HEK293 (cell line): ENCODE measurements at regions not wholly inside any gene's neighbourhood (a gene's known extent, or its start where the extent isn't known, plus 50 kb on each side); places are given as distances from the start of the nearest gene placed in this dataset.
A peak's percentile ranks its signal among the peaks of the same experiment; 100 is the strongest.

Source experiments
- CTCF ChIA-PET: fragments of 350-600 bp; formaldehyde crosslinking; extraction: SDS; loops from one replicate; lab custom pipeline; 2021; ENCODE audit warnings: antibody characterized with exemption; lab: Yijun Ruan, JAX
- POLR2A ChIA-PET: fragments of 300-600 bp; formaldehyde crosslinking; extraction: SDS; loops from one replicate; lab custom pipeline; 2020; ENCODE audit warnings: antibody characterized with exemption, inconsistent platforms; lab: Yijun Ruan, JAX
- H3K27ac ChIP-seq: fragments of 200-500 bp; sonication (Bioruptor generic); 2 replicates; pipeline ENCODE4 v1.5.1; 2014; ENCODE audit warnings: low read depth, low read length, control low read depth, inconsistent platforms; ENCODE audit errors: extremely low read depth
- H3K36me3 ChIP-seq, 2 experiments: fragments of 200-500 bp in 1 of 2; sonication (Bioruptor generic) in 1 of 2; 1 replicate in 1 of 2; 2 replicates in 1 of 2; pipeline ENCODE4 v1.5.1; 2014 to 2017; ENCODE audit warnings: inconsistent platforms in 2 of 2, low read length in 2 of 2; ENCODE audit not compliant: control insufficient read depth in 2 of 2, insufficient read depth in 1 of 2
- H3K4me1 ChIP-seq: fragments of 200-500 bp; sonication (Bioruptor generic); 2 replicates; pipeline ENCODE4 v1.5.1; 2014; ENCODE audit warnings: mild to moderate bottlenecking, low read length, inconsistent platforms; ENCODE audit not compliant: control insufficient read depth, insufficient read depth
- H3K4me3 ChIP-seq: 2 replicates; pipeline ENCODE4 v1.5.1; 2011; ENCODE audit warnings: low read depth, mild to moderate bottlenecking, control low read depth, low read length, moderate library complexity
- H3K9me3 ChIP-seq: fragments of 200-500 bp; sonication (Bioruptor generic); 2 replicates; pipeline ENCODE4 v1.5.1; 2014; ENCODE audit warnings: low read depth, low read length, inconsistent platforms; ENCODE audit not compliant: control insufficient read depth, insufficient read depth
- BCL11A ChIP-seq: fragments of 450-650 bp; formaldehyde crosslinking; IDR thresholded peaks from 2 replicates; pipeline ENCODE4 v1.5.1; 2016; ENCODE audit warnings: low read depth, missing biosample characterization, missing genetic modification characterization
- BCL11B ChIP-seq: fragments of 450-650 bp; formaldehyde crosslinking; IDR thresholded peaks from 2 replicates; pipeline ENCODE4 v1.5.1; 2016; ENCODE audit warnings: low read depth, missing biosample characterization, missing genetic modification characterization
- GLIS1 ChIP-seq: fragments of 450-650 bp; formaldehyde crosslinking; IDR thresholded peaks from 2 replicates; pipeline ENCODE4 v1.5.1; 2016; ENCODE audit warnings: missing biosample characterization, missing genetic modification characterization
- OSR2 ChIP-seq: fragments of 450-650 bp; formaldehyde crosslinking; IDR thresholded peaks from 2 replicates; pipeline ENCODE4 v1.5.1; 2016; ENCODE audit warnings: missing biosample characterization, missing genetic modification characterization
- SCRT2 ChIP-seq: fragments of 450-650 bp; formaldehyde crosslinking; IDR thresholded peaks from 2 replicates; pipeline ENCODE4 v1.5.1; 2016; ENCODE audit warnings: missing biosample characterization, missing genetic modification characterization
- YY1 ChIP-seq: fragments of 450-650 bp; formaldehyde crosslinking; IDR thresholded peaks from 2 replicates; pipeline ENCODE4 v1.5.1; 2018; ENCODE audit warnings: missing biosample characterization, missing genetic modification characterization
- ZBTB48 ChIP-seq: fragments of 450-650 bp; formaldehyde crosslinking; IDR thresholded peaks from 2 replicates; pipeline ENCODE4 v1.5.1; 2016; ENCODE audit warnings: missing biosample characterization, missing genetic modification characterization
- ZBTB8A ChIP-seq: fragments of 450-650 bp; formaldehyde crosslinking; IDR thresholded peaks from 2 replicates; pipeline ENCODE4 v1.5.1; 2016; ENCODE audit warnings: missing biosample characterization, missing genetic modification characterization
- ZNF112 ChIP-seq: fragments of 450-650 bp; formaldehyde crosslinking; IDR thresholded peaks from 2 replicates; pipeline ENCODE4 v1.5.0; 2017; ENCODE audit warnings: missing biosample characterization, missing genetic modification characterization
- ZNF169 ChIP-seq: fragments of 450-650 bp; formaldehyde crosslinking; IDR thresholded peaks from 2 replicates; pipeline ENCODE4 v1.5.1; 2016; ENCODE audit warnings: missing biosample characterization, missing genetic modification characterization
- ZNF175 ChIP-seq: fragments of 450-650 bp; formaldehyde crosslinking; IDR thresholded peaks from 2 replicates; pipeline ENCODE4 v1.5.1; 2016; ENCODE audit warnings: missing biosample characterization, missing genetic modification characterization
- ZNF248 ChIP-seq: fragments of 450-650 bp; formaldehyde crosslinking; IDR thresholded peaks from 2 replicates; pipeline ENCODE4 v1.5.1; 2017; ENCODE audit warnings: missing biosample characterization, missing genetic modification characterization
- ZNF274 ChIP-seq, 2 experiments: fragments of 200-500 bp in 1 of 2; fragments of 450-650 bp in 1 of 2; sonication (Bioruptor generic) in 1 of 2; formaldehyde crosslinking in 1 of 2; IDR thresholded peaks; 2 replicates each; pipeline versions ENCODE4 v1.5.1 to v1.6.1; 2014 to 2016; ENCODE audit warnings: borderline replicate concordance in 1 of 2, inconsistent platforms in 1 of 2, low read length in 1 of 2, missing biosample characterization in 1 of 2, missing genetic modification characterization in 1 of 2
- ZNF324 ChIP-seq: fragments of 450-650 bp; formaldehyde crosslinking; IDR thresholded peaks from 2 replicates; pipeline ENCODE4 v1.5.1; 2016; ENCODE audit warnings: missing biosample characterization, missing genetic modification characterization
- ZNF37A ChIP-seq: fragments of 450-650 bp; IDR thresholded peaks from 2 replicates; pipeline ENCODE4 v1.5.1; 2018; ENCODE audit warnings: missing biosample characterization, missing genetic modification characterization
- ZNF433 ChIP-seq: fragments of 450-650 bp; formaldehyde crosslinking; IDR thresholded peaks from 2 replicates; pipeline ENCODE4 v1.5.1; 2016; ENCODE audit warnings: missing biosample characterization, missing genetic modification characterization, low read depth
- ZNF555 ChIP-seq: fragments of 450-650 bp; formaldehyde crosslinking; conservative IDR thresholded peaks from 2 replicates; pipeline ENCODE4 v1.5.1; 2017; ENCODE audit warnings: missing biosample characterization, mild to moderate bottlenecking, missing genetic modification characterization, inconsistent platforms
- ZNF624 ChIP-seq: fragments of 450-650 bp; formaldehyde crosslinking; IDR thresholded peaks from 2 replicates; pipeline ENCODE4 v1.5.1; 2017; ENCODE audit warnings: missing biosample characterization, missing genetic modification characterization
- ZNF629 ChIP-seq: fragments of 450-650 bp; formaldehyde crosslinking; IDR thresholded peaks from 2 replicates; pipeline ENCODE4 v1.5.1; 2017; ENCODE audit warnings: missing biosample characterization, missing genetic modification characterization
- ZNF660 ChIP-seq: fragments of 450-650 bp; IDR thresholded peaks from 2 replicates; pipeline ENCODE4 v1.5.1; 2018; ENCODE audit warnings: missing biosample characterization, mild to moderate bottlenecking, missing genetic modification characterization
- TF ChIP-seq, protein P1 (sequence below): fragments of 450-650 bp; formaldehyde crosslinking; IDR thresholded peaks from 2 replicates; pipeline ENCODE4 v1.5.1; 2016; ENCODE audit warnings: missing biosample characterization, missing genetic modification characterization
- TF ChIP-seq, protein P2 (sequence below): fragments of 450-650 bp; formaldehyde crosslinking; IDR thresholded peaks from 2 replicates; pipeline ENCODE4 v1.5.1; 2016; ENCODE audit warnings: missing biosample characterization, missing genetic modification characterization, borderline replicate concordance
- TF ChIP-seq, protein P3 (sequence below): fragments of 450-650 bp; formaldehyde crosslinking; optimal IDR thresholded peaks from 2 replicates; pipeline ENCODE3; 2016; ENCODE audit warnings: missing biosample characterization, mild to moderate bottlenecking, missing genetic modification characterization
- TF ChIP-seq, protein P4 (sequence below): fragments of 450-650 bp; formaldehyde crosslinking; IDR thresholded peaks from 2 replicates; pipeline ENCODE4 v1.5.1; 2016; ENCODE audit warnings: missing biosample characterization, missing genetic modification characterization
- TF ChIP-seq, protein P5 (sequence below): fragments of 450-650 bp; formaldehyde crosslinking; IDR thresholded peaks from 2 replicates; pipeline ENCODE4 v1.5.1; 2017; ENCODE audit warnings: missing biosample characterization, missing genetic modification characterization
- TF ChIP-seq, protein P6 (sequence below): fragments of 450-650 bp; formaldehyde crosslinking; IDR thresholded peaks from 2 replicates; pipeline ENCODE4 v1.5.1; 2017; ENCODE audit warnings: missing biosample characterization, missing genetic modification characterization

DNA sequence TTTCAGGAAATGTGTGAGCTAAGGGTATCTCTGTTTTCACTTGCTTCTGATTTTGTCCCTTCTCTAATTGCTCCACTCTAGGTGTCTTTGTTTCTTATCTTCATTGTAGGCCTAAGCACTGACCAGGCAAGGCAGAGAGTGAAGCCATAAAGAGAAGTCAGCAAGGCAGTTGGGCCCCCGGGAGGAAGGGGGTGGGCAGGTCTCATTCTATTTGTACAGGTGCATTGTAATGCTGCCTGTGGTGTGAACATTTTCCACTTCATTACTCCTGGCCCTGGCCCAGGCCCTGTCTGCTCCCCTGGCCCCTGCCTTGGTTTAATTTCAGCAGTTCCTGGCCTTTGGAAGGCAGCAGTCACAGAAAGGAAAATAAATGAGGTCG is 86.4 kb upstream of the JUN start (continued):
- TF ChIP-seq GLIS1 (tag by site-specific recombination) (peak; percentile 86), OSR2 (tag by site-specific recombination) (peak; percentile 84), YY1 (tag by site-specific recombination) (peak; percentile 38; the same call in 1 of the 2 replicates), ZNF37A (tag by site-specific recombination) (no peak)
- TF ChIP-seq, protein P1, sequence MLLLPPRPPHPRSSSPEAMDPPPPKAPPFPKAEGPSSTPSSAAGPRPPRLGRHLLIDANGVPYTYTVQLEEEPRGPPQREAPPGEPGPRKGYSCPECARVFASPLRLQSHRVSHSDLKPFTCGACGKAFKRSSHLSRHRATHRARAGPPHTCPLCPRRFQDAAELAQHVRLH = 0 out of 2 replicates have a peak, but pooled peaks have one; percentile 12
- TF ChIP-seq, protein P2, sequence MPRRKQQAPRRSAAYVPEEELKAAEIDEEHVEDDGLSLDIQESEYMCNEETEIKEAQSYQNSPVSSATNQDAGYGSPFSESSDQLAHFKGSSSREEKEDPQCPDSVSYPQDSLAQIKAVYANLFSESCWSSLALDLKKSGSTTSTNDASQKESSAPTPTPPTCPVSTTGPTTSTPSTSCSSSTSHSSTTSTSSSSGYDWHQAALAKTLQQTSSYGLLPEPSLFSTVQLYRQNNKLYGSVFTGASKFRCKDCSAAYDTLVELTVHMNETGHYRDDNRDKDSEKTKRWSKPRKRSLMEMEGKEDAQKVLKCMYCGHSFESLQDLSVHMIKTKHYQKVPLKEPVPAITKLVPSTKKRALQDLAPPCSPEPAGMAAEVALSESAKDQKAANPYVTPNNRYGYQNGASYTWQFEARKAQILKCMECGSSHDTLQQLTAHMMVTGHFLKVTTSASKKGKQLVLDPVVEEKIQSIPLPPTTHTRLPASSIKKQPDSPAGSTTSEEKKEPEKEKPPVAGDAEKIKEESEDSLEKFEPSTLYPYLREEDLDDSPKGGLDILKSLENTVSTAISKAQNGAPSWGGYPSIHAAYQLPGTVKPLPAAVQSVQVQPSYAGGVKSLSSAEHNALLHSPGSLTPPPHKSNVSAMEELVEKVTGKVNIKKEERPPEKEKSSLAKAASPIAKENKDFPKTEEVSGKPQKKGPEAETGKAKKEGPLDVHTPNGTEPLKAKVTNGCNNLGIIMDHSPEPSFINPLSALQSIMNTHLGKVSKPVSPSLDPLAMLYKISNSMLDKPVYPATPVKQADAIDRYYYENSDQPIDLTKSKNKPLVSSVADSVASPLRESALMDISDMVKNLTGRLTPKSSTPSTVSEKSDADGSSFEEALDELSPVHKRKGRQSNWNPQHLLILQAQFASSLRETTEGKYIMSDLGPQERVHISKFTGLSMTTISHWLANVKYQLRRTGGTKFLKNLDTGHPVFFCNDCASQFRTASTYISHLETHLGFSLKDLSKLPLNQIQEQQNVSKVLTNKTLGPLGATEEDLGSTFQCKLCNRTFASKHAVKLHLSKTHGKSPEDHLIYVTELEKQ (tag by site-specific recombination) = 0 out of 2 replicates have a peak, but pooled peaks have one; percentile 51
- TF ChIP-seq, protein P3, sequence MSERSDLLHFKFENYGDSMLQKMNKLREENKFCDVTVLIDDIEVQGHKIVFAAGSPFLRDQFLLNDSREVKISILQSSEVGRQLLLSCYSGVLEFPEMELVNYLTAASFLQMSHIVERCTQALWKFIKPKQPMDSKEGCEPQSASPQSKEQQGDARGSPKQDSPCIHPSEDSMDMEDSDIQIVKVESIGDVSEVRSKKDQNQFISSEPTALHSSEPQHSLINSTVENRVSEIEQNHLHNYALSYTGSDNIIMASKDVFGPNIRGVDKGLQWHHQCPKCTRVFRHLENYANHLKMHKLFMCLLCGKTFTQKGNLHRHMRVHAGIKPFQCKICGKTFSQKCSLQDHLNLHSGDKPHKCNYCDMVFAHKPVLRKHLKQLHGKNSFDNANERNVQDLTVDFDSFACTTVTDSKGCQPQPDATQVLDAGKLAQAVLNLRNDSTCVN = no peak

DNA sequence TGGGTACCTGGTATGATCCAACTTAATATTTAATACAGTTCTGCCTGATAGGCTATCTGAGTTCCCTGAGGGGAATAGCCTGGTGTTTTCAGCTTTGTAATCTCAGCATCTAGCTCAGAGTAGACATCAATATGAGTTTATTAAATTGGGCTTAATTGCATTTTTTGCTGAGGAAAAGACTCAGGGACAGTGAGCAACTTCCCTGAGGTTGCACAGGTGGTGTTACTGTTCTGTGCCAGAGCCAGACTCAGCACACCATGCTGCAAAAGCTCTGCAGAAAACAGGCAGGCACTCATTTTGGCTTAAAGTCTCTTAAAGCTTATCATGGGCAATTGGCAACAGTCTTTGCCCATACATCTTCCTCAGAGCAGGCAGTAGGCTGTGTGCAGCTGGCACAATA is 90.5 kb upstream of the JUN start:
- Histone ChIP-seq H3K4me1 (peaks cover 8% of the 10 kb centered on the region), H3K9me3 (no peaks in the 10 kb centered on the region), H3K36me3 (no peaks in the 10 kb centered on the region), H3K27ac (no peak overlapping the region; the same call in 1 of the 2 replicates), H3K4me3 (no peak overlapping the region)
- ChIA-PET POLR2A (interaction anchor here (1.4 kb wide), 1 partner anchor 90 kb away, joined by 4 read pairs; the partner anchor contains the start of gene JUN), CTCF (interaction anchor here (0.7 kb wide), 1 partner anchor 203 kb away, joined by 3 read pairs; no protein-coding TSS in a partner anchor)
- TF ChIP-seq ZNF555 (tag by site-specific recombination) (no peak), SCRT2 (tag by site-specific recombination) (no peak), ZNF324 (tag by site-specific recombination) (no peak), ZNF175 (no peak), BCL11B (tag by site-specific recombination) (no peak), ZBTB48 (tag by site-specific recombination) (no peak), ZNF248 (no peak), BCL11A (tag by site-specific recombination) (no peak), ZNF433 (tag by site-specific recombination) (no peak), ZNF274 (IDR thresholded peaks at IDR 0.05; ENCODE audit: low read length) (no peak), ZNF274 (tag by site-specific recombination; IDR thresholded peaks at IDR 0.05; ENCODE audit: borderline replicate concordance) (no peak), ZNF112 (tag by site-specific recombination) (no peak), ZNF169 (tag by site-specific recombination) (no peak), ZNF660 (tag by site-specific recombination) (no peak), ZNF629 (no peak), ZNF624 (no peak), ZBTB8A (tag by site-specific recombination) (no peak)
- TF ChIP-seq, protein P4, sequence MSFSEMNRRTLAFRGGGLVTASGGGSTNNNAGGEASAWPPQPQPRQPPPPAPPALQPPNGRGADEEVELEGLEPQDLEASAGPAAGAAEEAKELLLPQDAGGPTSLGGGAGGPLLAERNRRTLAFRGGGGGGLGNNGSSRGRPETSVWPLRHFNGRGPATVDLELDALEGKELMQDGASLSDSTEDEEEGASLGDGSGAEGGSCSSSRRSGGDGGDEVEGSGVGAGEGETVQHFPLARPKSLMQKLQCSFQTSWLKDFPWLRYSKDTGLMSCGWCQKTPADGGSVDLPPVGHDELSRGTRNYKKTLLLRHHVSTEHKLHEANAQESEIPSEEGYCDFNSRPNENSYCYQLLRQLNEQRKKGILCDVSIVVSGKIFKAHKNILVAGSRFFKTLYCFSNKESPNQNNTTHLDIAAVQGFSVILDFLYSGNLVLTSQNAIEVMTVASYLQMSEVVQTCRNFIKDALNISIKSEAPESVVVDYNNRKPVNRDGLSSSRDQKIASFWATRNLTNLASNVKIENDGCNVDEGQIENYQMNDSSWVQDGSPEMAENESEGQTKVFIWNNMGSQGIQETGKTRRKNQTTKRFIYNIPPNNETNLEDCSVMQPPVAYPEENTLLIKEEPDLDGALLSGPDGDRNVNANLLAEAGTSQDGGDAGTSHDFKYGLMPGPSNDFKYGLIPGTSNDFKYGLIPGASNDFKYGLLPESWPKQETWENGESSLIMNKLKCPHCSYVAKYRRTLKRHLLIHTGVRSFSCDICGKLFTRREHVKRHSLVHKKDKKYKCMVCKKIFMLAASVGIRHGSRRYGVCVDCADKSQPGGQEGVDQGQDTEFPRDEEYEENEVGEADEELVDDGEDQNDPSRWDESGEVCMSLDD (tag by site-specific recombination) = no peak
- TF ChIP-seq, protein P5, sequence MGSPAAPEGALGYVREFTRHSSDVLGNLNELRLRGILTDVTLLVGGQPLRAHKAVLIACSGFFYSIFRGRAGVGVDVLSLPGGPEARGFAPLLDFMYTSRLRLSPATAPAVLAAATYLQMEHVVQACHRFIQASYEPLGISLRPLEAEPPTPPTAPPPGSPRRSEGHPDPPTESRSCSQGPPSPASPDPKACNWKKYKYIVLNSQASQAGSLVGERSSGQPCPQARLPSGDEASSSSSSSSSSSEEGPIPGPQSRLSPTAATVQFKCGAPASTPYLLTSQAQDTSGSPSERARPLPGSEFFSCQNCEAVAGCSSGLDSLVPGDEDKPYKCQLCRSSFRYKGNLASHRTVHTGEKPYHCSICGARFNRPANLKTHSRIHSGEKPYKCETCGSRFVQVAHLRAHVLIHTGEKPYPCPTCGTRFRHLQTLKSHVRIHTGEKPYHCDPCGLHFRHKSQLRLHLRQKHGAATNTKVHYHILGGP (tag by site-specific recombination) = no peak
- TF ChIP-seq, protein P6, sequence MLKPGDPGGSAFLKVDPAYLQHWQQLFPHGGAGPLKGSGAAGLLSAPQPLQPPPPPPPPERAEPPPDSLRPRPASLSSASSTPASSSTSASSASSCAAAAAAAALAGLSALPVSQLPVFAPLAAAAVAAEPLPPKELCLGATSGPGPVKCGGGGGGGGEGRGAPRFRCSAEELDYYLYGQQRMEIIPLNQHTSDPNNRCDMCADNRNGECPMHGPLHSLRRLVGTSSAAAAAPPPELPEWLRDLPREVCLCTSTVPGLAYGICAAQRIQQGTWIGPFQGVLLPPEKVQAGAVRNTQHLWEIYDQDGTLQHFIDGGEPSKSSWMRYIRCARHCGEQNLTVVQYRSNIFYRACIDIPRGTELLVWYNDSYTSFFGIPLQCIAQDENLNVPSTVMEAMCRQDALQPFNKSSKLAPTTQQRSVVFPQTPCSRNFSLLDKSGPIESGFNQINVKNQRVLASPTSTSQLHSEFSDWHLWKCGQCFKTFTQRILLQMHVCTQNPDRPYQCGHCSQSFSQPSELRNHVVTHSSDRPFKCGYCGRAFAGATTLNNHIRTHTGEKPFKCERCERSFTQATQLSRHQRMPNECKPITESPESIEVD (tag by site-specific recombination) = no peak
